ENCODE measurements at regions not wholly inside any gene's neighbourhood (a gene's known extent, or its start where the extent isn't known, plus 50 kb on each side); places are given as distances from the start of the nearest gene placed in this dataset.

- TF ChIP-seq, protein P1, sequence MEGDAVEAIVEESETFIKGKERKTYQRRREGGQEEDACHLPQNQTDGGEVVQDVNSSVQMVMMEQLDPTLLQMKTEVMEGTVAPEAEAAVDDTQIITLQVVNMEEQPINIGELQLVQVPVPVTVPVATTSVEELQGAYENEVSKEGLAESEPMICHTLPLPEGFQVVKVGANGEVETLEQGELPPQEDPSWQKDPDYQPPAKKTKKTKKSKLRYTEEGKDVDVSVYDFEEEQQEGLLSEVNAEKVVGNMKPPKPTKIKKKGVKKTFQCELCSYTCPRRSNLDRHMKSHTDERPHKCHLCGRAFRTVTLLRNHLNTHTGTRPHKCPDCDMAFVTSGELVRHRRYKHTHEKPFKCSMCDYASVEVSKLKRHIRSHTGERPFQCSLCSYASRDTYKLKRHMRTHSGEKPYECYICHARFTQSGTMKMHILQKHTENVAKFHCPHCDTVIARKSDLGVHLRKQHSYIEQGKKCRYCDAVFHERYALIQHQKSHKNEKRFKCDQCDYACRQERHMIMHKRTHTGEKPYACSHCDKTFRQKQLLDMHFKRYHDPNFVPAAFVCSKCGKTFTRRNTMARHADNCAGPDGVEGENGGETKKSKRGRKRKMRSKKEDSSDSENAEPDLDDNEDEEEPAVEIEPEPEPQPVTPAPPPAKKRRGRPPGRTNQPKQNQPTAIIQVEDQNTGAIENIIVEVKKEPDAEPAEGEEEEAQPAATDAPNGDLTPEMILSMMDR (IDR thresholded peaks at IDR 0.05): no peak
- TF ChIP-seq POLR2A (IDR thresholded peaks at IDR 0.05): no peak
These were observed 194.8 kb upstream of the SEL1L start for GRCh38 chr14:81728447-81728846.
